AG08395 (cell line): ENCODE measurements at regions not wholly inside any gene's neighbourhood (a gene's known extent, or its start where the extent isn't known, plus 50 kb on each side); places are given as distances from the start of the nearest gene placed in this dataset.

ENCODE experiments used
- DNase-seq: peaks from one replicate; pipeline ENCODE4 v3.0.0; 2012; ENCODE audit warnings: mixed read lengths, low spot score

GRCh38 chr11:10387206-10388083, 67.6 kb upstream of the AMPD3 start:
- DNase-seq, result peak; percentile 80

- no peak for DNase-seq
Measured at GRCh38 chr11:10388101-10388500, 67.0 kb upstream of the AMPD3 start.

GRCh38 chr11:10388574-10388973, 66.5 kb upstream of the AMPD3 start:
- no peak for DNase-seq

GRCh38 chr11:10390375-10390774, 64.7 kb upstream of the AMPD3 start:
- DNase-seq, result no peak

GRCh38 chr11:10392095-10393079, 62.7 kb upstream of the AMPD3 start:
- no peak for DNase-seq

GRCh38 chr11:10394229-10395101, 60.6 kb upstream of the AMPD3 start:
- no peak for DNase-seq

GRCh38 chr11:10395166-10395897, 59.7 kb upstream of the AMPD3 start:
- DNase-seq, result no peak

- DNase-seq, result no peak
Measured at GRCh38 chr11:10396771-10397170, 58.3 kb upstream of the AMPD3 start.

GRCh38 chr11:10397226-10397987, 57.7 kb upstream of the AMPD3 start:
- DNase-seq, result no peak

GRCh38 chr11:10398525-10398924, 56.5 kb upstream of the AMPD3 start:
- no peak for DNase-seq

- DNase-seq, result no peak
Measured at GRCh38 chr11:10400856-10401255, 54.2 kb upstream of the AMPD3 start.

- no peak for DNase-seq
Measured at GRCh38 chr11:10401256-10401655, 53.8 kb upstream of the AMPD3 start.

GRCh38 chr11:10401696-10402392, 53.2 kb upstream of the AMPD3 start:
- no peak for DNase-seq
